ENCODE measurements at regions not wholly inside any gene's neighbourhood (a gene's known extent, or its start where the extent isn't known, plus 50 kb on each side); places are given as distances from the start of the nearest gene placed in this dataset.

GRCh38 chr9:95626341-95626740 lies 109.6 kb upstream of the PTCH1 start:
- Histone ChIP-seq H3K27me3 (ENCODE audit: insufficient read depth, low read length, poor library complexity, severe bottlenecking) (no peaks in the 10 kb centered on the region), H3K9ac (ENCODE audit: low read depth, low read length, poor library complexity, severe bottlenecking) (no peak overlapping the region), H3K9me2 (replicated peaks; ENCODE audit: low read depth, low read length) (no peaks in the 10 kb centered on the region), H2AFZ (ENCODE audit: low read length) (no peak overlapping the region), H3K36me3 (ENCODE audit: insufficient read depth, low read length) (no peaks in the 10 kb centered on the region), H3K9me3 (ENCODE audit: insufficient read depth, low read depth, low read length) (no peaks in the 10 kb centered on the region), H4K20me1 (ENCODE audit: insufficient read depth, low read length, poor library complexity, severe bottlenecking) (no peaks in the 10 kb centered on the region), H3K79me2 (ENCODE audit: insufficient read depth, low read length) (no peaks in the 10 kb centered on the region), H3F3A (ENCODE audit: low read depth) (no peaks in the 10 kb centered on the region), H3K4me3 (ENCODE audit: low read length, poor library complexity, severe bottlenecking) (no peak overlapping the region), H3K4me2 (ENCODE audit: low read depth, low read length, poor library complexity, severe bottlenecking) (no peak overlapping the region), H3K4me1 (ENCODE audit: insufficient read depth, low read length, poor library complexity, severe bottlenecking) (peaks cover 15% of the 10 kb centered on the region)
- TF ChIP-seq CTCF (conservative IDR thresholded peaks at IDR 0.05; ENCODE audit: low read length) (no peak), EZH2phosphoT487 (IDR thresholded peaks at IDR 0.05; ENCODE audit: borderline replicate concordance) (no peak)

- H3K36me3 ChIP-seq (ENCODE audit: insufficient read depth, low read length): no peaks in the 10 kb centered on the region
- no peak overlapping the region for H3K9ac ChIP-seq (ENCODE audit: low read depth, low read length, poor library complexity, severe bottlenecking)
- TF ChIP-seq EZH2phosphoT487 (IDR thresholded peaks at IDR 0.05; ENCODE audit: borderline replicate concordance): no peak
- TF ChIP-seq CTCF (conservative IDR thresholded peaks at IDR 0.05; ENCODE audit: low read length): no peak
- peaks cover 5% of the 10 kb centered on the region for H3K4me1 ChIP-seq (ENCODE audit: insufficient read depth, low read length, poor library complexity, severe bottlenecking)
- H3K79me2 ChIP-seq (ENCODE audit: insufficient read depth, low read length): no peaks in the 10 kb centered on the region
- H3K4me2 ChIP-seq (ENCODE audit: low read depth, low read length, poor library complexity, severe bottlenecking): no peak overlapping the region
- no peaks in the 10 kb centered on the region for H3F3A ChIP-seq (ENCODE audit: low read depth)
- no peak overlapping the region for H3K4me3 ChIP-seq (ENCODE audit: low read length, poor library complexity, severe bottlenecking)
- H3K9me2 ChIP-seq (replicated peaks; ENCODE audit: low read depth, low read length): no peaks in the 10 kb centered on the region
- no peaks in the 10 kb centered on the region for H4K20me1 ChIP-seq (ENCODE audit: insufficient read depth, low read length, poor library complexity, severe bottlenecking)
- no peak overlapping the region for H2AFZ ChIP-seq (ENCODE audit: low read length)
- H3K9me3 ChIP-seq (ENCODE audit: insufficient read depth, low read depth, low read length): no peaks in the 10 kb centered on the region
- no peaks in the 10 kb centered on the region for H3K27me3 ChIP-seq (ENCODE audit: insufficient read depth, low read length, poor library complexity, severe bottlenecking)
Measured at GRCh38 chr9:95623640-95624039, 106.9 kb upstream of the PTCH1 start.

GRCh38 chr9:95620722-95621121 lies 104.0 kb upstream of the PTCH1 start:
- Histone ChIP-seq H3K27me3 (ENCODE audit: insufficient read depth, low read length, poor library complexity, severe bottlenecking) (no peaks in the 10 kb centered on the region), H3K9me2 (replicated peaks; ENCODE audit: low read depth, low read length) (no peaks in the 10 kb centered on the region), H3K9ac (ENCODE audit: low read depth, low read length, poor library complexity, severe bottlenecking) (no peak overlapping the region), H2AFZ (ENCODE audit: low read length) (no peak overlapping the region), H3K4me2 (ENCODE audit: low read depth, low read length, poor library complexity, severe bottlenecking) (no peak overlapping the region), H3K36me3 (ENCODE audit: insufficient read depth, low read length) (no peaks in the 10 kb centered on the region), H3K4me1 (ENCODE audit: insufficient read depth, low read length, poor library complexity, severe bottlenecking) (no peaks in the 10 kb centered on the region), H3K4me3 (ENCODE audit: low read length, poor library complexity, severe bottlenecking) (no peak overlapping the region), H3K9me3 (ENCODE audit: insufficient read depth, low read depth, low read length) (no peaks in the 10 kb centered on the region), H3K79me2 (ENCODE audit: insufficient read depth, low read length) (no peaks in the 10 kb centered on the region), H3F3A (ENCODE audit: low read depth) (no peaks in the 10 kb centered on the region), H4K20me1 (ENCODE audit: insufficient read depth, low read length, poor library complexity, severe bottlenecking) (no peaks in the 10 kb centered on the region)
- TF ChIP-seq EZH2phosphoT487 (IDR thresholded peaks at IDR 0.05; ENCODE audit: borderline replicate concordance): no peak
- TF ChIP-seq CTCF (conservative IDR thresholded peaks at IDR 0.05; ENCODE audit: low read length): no peak
